HG03571 (cell line): ENCODE measurements at regions not wholly inside any gene's neighbourhood (a gene's known extent, or its start where the extent isn't known, plus 50 kb on each side); places are given as distances from the start of the nearest gene placed in this dataset.
"Not testable (repeated sequence)": the region's sequence is repeated elsewhere in the genome, so short reads cannot be mapped to it uniquely, and the experiment has no call there.

Experiments used
- ATAC-seq: cut with Tn5 transposase; IDR thresholded peaks from one replicate; pipeline ENCODE4 v1.9.1; 2021; ENCODE audit not compliant: unreplicated experiment

DNA sequence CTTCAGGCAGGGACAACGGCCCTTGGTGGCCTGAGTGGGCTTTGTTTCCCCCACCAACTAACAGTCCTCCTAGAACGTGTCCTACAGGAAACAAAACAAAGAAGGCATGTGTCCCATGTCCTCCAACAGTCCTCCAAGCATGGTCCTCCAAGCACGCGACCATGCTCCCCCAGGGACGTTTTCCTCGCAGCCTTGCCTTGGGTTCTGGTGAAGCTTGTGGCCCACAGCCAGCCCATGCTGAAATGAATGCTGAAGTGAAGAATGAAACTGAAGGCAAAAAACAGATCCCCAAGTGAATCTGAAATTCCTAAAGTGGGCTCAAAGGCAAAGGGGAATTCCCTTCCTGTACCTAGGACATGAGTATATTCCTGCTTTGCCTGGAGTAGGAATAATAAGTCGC is 176.6 kb downstream of the JCAD start:
- no peak for ATAC-seq

- ATAC-seq, result no peak
These were observed 177.6 kb downstream of the JCAD start for GRCh38 chr10:29881811-29882210.

DNA sequence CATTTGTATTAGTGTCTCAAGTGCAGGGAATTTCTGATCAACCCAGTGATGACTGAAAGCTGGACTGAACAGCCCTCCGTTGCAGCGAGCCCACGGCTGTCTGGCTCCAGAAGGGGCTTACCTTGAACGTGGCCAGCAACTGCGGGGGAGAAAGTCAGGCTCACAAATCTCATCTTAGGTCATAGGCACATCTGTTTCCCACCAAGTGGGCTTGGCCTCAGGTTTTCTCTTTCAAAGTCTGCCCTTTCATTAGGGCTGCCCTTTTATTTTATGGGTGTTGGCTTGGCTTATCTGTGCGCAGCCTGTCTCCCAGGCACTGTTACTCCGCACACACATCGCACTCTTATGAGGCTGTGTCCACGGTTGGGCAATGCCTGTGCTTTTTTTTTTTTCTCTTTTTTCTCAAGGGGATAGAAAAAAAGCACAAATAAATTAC is 178.0 kb downstream of the JCAD start:
- no peak for ATAC-seq

DNA sequence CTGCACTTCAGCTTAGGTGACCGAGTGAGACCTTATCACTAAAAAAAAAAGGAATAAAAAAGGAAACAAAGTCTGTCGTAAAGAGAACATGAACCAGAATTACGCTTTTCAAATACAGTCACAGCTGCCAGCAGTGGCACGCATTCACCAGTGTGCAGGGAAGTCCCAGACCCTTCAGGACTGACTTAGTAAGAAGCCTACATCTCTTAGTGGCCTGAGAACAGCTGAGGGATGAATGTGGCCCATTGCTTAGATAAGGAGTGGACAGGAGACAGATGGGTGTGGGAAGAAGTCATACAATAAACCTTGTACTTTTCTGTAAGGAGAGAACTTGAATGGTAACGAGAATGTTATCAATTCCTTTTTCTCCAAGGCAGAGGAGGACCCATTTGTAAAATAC is 178.5 kb downstream of the JCAD start:
- no peak for ATAC-seq

DNA sequence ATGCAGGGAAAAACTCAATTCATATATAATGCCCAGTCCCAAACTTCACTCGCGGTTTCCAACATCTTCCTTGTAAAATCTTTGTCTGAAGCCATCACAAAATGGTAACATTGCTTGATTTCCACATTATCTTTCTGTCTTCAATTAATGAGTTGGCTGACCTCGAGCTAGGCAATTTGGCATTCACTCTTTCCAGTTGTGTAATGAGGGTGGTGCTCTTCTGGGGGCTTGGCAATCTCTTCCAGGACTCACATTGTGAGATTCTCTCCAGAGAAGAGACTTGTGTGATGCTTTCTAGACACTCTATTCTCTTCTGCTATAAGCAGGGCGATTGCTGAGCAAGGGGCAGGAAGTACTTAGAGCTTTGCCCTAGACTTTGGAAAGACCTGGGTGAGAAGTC is 179.5 kb downstream of the JCAD start:
- ATAC-seq, result no peak

- ATAC-seq, result no peak
These were observed 180.9 kb downstream of the JCAD start for GRCh38 chr10:29878492-29878891.

DNA sequence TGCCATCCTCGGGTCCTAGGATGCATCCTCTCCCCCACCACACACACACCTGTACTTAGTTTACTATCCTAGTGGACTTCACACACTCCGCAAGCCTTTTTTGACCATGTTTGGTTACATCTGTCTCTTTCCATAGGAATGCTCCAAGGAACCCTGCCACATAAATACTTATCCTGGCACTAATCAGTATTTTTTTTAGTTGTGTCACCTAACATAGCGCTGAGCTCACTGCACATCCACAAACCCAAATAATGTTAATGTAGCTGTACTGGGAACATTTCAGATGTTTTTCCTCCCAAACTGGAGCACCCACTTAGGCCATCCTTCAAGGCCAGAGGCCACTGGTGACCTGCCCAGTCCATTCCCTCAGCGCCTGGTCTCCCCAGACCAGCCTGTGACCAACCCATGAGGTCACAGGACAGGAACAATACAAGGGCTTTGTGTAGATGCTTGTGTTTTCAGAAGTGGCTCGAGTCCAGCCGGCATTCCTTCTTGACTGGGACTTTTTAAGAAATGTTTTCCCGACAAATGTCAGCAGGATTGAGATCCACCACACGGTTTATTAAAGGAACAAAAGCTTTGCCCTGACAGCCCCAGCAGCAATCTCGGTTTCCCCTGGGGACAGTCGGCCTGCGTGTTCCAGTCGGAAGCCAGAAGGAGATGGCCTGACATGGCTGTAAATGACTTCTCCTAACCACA is 181.4 kb downstream of the JCAD start:
- no peak for ATAC-seq

GRCh38 chr10:29876008-29876555 is 183.3 kb downstream of the JCAD start:
- ATAC-seq, result no peak

DNA sequence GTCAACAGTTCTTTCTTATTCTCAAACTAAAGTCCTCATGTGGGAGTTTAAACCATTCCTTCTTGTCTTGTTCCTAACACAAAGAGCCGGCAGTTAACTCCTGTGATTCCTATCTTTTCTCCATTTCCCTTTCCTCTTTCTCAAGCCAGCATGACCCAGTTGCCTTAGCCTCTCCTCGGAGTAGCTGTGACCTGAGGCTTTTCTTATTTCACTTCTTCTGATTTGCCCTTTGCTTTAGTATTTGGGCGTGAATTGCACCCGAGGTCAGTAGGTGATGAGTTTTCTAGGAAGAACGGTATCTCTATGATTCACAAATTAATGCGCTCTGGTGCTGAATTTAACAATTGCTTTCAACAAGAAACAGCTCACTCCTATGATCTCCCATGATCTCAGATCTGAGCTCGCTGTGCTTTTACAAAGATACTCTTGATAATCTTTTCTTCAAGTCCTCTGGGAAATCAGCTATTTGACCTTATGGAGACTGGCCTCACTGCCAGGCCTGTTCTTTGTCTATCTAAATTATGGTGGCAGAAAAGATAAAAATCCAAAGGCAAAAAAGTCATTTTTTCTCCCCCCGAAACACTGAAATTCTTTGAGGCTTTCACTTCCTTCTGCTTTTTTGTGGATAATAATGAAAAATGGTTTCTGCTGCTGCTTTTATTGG is 184.6 kb downstream of the JCAD start:
- ATAC-seq, result no peak

DNA sequence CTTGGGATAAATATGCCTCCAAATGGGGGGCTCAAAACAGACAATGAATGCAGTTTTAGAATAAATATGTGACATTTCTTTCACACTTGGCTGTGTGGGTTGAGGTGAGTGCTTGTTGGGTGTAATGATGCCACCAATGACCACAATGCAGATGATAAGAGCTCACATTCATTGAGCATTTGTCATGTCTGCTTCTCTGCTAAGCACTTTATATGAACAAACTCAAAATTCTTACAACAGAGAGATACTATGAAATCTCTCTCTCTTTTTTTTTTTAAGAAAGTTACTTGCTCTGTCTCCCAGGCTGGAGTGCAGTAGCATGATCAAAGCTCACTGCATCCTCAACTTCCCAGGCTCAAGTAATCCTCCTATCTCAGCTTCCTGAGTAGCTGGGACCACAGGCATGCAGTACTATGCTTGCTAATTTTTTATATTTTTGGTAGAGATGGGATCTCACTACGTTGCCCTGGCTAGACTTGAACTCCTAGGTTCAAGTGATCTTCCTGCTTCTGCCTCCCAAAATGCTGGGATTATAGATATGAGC is 185.4 kb downstream of the JCAD start:
- ATAC-seq, result no peak

- ATAC-seq, result no peak
These were observed 188.8 kb downstream of the JCAD start for GRCh38 chr10:29870522-29871044.

DNA sequence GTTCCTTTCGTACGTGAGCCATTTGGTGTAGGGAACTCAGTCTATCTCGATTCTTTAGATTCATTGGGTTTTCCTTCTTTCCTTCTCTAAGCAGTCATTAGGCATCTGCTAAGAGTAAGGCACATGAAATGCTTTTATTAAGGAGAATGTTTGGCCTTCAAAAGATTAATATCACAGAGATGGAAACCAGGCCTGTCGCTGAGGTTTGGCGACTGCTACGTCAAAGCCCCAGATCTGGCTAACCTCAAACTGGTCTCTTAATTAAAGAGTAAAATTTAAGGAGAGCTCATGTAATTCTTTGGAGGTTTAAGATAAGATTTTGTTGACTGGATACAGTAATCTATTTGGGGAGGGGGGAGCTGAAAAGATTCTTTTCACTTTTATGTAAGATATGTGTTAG is 189.8 kb downstream of the JCAD start:
- ATAC-seq, result no peak

- ATAC-seq, result no peak
These were observed 193.0 kb downstream of the JCAD start for GRCh38 chr10:29866356-29866755.

DNA sequence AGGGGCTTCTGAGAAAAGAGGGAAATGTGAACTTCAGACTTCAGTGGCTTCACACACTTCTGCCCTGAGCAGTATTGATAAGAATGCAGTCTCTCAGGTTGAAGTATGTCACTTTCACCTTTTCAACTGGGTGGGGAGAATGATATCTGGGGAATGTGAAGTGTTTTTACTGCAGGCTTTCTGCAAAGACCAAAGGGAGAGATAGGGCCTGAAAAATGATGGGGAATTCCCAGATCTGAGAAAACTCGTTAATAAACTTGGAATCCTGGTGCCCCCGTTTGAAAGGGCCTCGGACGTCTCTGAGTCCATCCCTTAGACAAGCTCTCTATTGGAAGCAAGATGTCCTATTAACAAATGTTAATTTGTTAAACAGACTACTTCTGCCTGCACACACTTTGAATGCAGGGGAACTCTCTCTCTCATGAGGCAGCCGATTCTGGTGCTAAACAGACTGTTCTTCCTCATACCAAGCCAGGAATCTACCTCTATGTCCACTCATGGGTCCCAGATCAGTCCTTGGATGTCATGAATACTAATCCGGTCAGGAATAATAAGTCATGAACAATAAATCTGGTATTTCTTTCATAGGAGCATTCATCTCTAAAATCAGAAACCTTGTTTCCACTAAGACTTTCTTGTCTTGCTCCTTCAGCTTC is 193.6 kb downstream of the JCAD start:
- no peak for ATAC-seq

GRCh38 chr10:29862923-29863614 is 196.3 kb downstream of the JCAD start:
- no peak for ATAC-seq

GRCh38 chr10:29861811-29862505 is 197.4 kb downstream of the JCAD start:
- ATAC-seq, result no peak

DNA sequence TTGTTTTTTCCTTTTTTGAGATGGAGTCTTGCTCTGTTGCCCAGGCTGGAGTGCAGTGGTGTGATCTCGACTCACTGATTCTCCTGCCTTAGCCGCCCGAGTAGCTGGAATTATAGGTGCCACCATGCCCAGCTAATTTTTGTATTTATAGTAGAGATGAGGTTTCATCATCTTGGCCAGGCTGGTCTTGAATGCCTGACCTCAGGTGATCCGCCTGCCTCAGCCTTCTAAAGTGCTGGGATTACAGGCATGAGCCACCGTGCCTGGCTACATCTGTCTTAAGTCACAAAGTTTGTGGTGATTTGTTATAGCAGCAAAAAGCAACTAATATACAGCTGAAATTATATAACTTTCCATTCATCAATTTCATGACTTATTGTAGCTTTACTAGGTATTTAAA is 198.2 kb downstream of the JCAD start:
- not testable (repeated sequence) for ATAC-seq

- no peak for ATAC-seq
These were observed 199.2 kb downstream of the JCAD start for GRCh38 chr10:29860166-29860565.

GRCh38 chr10:29859521-29860130 is 199.8 kb downstream of the JCAD start:
- ATAC-seq, result no peak
